ENCODE measurements at regions not wholly inside any gene's neighbourhood (a gene's known extent, or its start where the extent isn't known, plus 50 kb on each side); places are given as distances from the start of the nearest gene placed in this dataset.
"Not testable (repeated sequence)": the region's sequence is repeated elsewhere in the genome, so short reads cannot be mapped to it uniquely, and the experiment has no call there.

DNA sequence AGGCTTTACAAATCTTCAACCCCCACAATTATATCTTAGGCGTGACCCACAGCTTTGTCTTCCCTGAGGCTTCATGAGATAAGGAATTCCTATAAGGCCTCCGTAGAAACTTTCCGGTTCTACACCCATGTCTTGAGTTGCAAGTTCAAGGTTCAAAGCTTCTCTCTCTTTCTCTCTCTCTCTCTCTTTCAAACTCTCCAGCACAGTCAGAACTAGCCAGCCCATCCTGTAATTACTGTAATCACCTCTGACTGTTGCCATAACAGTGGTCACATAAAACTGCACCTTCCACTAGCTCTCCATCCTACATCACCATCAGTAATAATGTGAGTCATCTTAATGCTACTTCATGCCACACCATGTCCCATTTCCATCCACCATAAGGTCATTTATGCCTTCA lies 90.0 kb upstream of the NFASC start:
- in situ Hi-C loops (cut with HindIII; ENCODE audit: low sequenced_read_pairs): no loop called here

DNA sequence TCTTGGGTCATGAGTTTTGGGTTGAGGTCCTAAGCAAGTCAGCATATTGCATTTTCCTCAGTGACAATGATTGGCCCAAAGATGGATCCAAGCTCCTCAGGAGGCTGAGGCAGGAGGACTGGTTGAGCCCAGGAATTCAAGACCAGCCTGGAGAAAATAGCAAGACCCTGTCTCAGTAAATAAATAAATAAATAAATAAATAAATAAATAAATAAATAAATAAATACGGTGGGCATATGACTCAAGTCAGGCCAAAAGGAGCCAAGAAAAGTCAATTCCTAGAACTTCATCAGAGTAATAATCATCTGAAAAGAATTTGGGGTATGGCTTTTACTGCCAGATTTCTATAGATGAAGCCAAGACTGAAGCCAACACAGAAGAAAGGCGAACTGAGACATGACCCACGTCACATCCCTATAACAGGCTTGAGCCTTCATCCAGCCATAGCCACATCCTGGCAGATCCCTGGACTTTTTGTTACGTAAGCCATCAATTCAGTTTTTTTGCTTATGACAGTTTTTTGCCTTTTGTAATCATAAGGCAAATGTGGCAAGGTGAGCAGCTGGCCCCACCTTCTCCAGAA lies 88.5 kb upstream of the NFASC start:
- in situ Hi-C loops (cut with HindIII; ENCODE audit: low sequenced_read_pairs): no loop called here

DNA sequence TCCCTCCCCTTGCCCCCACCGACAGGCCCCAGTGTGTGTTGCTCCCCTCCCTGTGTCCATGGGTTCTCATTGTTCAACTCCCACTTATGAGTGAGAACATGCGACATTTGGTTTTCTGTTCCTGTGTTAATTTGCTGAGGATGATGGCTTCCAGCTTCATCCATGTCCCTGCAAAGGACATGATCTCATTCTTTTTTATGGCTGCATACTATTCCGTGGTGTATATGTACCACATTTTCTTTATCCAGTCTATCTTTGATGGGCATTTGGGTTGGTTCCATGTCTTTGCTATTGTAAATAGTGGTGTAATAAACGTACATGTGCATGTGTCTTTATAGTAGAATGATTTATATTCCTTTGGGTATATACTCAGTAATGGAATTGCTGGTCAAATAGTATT lies 85.6 kb upstream of the NFASC start:
- in situ Hi-C loops (cut with HindIII; ENCODE audit: low sequenced_read_pairs): not testable (repeated sequence)

DNA sequence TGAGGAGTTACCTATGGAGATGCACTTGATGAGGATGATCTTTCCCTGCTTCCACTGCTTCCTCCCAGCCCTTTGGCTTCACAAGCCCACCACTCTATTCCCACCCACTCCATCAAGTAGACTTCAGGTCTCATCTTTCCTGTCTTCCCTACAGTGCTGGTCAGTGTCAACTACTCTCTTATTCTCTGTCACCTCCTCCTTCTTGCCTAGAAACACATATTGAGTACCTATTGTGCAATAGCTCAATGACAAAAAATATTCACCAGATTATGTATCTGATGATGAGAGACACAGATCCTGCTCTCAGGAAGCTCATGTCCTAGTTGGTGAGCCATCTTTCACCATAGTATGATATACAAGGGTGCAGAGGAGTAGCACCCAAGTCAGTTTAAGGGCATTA lies 82.2 kb upstream of the NFASC start:
- in situ Hi-C loops (cut with HindIII; ENCODE audit: low sequenced_read_pairs): no loop called here

DNA sequence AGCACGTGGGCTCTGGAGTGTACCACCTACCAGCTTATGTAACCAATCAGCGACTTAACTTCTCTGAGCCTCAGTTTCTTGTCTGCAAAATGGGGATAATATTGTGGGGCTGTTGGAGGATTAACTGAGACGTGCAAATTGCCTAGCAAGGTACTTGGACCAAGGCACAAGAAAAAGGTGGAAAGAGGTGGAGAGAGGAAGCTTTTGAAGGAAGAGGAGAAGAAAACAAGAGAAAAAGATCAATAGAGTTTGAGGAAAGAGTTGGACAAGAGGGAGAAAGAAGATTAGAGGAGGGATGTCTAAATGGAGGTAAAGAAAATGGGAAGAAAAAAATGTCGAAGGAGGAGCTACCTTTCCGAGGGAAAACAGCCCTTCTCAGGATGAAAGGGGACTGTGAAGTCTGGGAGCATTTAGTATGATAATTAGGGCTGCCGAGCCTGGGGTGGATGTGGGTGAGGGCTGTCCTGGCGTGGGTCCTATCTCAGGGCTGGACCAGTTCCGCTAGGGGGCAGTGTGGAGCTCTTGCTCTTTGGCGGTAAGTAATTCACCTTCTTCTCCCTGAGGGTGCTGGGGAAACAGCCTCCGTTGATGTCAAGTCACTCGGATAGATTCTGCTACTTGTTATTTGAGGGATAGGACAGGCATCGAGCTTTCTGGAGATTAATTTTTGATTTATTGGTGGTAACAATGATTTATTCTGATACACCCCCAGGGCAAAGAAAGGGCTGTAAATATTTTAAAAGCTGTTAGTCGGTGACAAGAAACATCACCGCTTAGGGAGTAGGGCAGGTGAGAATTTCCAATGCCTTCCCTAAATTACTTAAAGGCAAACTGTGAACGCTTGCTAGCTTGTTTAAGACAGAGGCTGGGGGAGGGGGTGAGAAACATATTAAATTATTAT lies 79.0 kb upstream of the NFASC start:
- in situ Hi-C loops (cut with HindIII; ENCODE audit: low sequenced_read_pairs): no loop called here

DNA sequence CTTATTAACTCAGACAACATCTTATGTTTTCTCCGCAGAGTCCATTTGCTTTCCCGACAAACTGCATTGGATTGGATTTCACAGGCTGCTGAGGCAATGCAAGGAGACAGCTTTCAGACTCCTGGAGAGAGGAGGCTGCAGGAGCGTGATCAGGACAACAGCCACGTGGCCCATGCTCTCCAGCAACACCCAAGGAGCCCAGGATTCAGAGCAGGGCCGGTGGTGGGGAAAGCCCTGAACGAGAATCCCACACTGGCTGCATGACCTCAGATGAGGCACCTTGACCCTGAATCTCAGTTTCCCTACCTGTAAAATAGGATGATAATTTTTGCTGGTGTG lies 78.3 kb upstream of the NFASC start:
- in situ Hi-C loops (cut with HindIII; ENCODE audit: low sequenced_read_pairs): no loop called here

DNA sequence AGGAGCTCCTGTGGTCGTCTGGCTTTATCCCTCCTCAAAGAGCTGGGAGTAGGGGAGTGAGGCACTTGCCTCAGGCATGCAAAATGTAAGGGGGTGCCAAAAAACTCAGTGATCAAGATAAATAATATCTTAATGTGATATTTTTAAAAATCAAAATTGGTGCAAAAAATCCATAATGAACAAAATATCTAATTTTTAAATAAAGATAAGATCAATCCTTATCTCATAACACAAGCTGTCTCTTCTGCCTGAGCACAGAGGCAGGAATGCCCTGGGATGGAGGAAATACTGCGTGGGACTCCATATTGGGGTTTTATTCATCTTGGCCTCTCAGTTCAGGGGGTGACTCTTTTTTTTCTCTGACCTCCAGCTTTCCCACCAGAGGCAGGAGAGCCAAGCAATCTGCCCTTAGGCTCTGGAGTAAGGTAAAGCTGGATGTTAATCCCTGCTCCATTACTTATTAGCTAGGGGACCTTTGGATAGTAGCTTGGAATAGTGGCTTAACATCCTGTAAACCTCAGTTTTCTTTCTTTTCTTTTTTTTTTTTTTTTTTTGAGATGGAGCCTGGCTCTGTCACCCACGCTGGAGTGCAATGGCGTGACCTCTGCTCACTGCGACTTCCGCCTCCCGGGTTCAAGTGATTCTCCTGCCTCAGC lies 77.3 kb upstream of the NFASC start:
- in situ Hi-C loops (cut with HindIII; ENCODE audit: low sequenced_read_pairs): no loop called here

DNA sequence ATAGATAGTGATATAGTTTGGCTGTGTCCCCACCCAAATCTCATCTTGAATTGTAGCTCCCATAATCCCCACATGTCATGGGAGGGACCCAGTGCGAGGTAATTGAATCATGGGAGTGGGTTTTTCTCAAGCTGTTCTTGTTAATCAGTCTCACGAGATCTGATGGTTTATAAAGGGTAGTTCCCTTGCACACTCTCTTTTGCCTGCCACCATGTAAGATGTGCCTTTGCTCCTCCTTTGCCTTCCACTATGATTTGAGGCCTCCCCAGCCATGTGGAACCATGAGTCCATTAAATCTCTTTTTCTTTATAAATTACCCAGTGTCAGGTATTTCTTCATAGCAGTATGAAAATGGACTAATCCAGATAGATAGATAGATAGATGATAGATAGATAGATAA lies 73.8 kb upstream of the NFASC start:
- in situ Hi-C loops (cut with HindIII; ENCODE audit: low sequenced_read_pairs): not testable (repeated sequence)

DNA sequence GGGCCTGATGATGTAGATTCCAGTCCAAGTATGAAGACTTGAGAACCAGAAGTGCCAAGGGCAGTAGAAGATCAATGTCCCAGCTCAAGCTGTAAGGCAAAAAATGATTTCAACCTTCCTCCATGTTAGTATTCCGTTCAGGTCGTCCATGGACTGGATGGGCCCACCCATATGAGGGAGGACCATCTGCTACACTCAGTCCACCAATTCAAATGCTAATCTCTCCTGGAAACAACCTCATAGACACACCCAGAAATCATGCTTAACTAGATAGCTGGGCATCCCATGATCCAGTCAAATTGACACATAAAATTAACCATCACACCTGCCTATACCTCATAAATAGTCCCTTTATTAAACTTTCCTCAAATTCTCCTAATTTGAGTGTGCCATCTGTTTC lies 73.3 kb upstream of the NFASC start:
- in situ Hi-C loops (cut with HindIII; ENCODE audit: low sequenced_read_pairs): no loop called here

DNA sequence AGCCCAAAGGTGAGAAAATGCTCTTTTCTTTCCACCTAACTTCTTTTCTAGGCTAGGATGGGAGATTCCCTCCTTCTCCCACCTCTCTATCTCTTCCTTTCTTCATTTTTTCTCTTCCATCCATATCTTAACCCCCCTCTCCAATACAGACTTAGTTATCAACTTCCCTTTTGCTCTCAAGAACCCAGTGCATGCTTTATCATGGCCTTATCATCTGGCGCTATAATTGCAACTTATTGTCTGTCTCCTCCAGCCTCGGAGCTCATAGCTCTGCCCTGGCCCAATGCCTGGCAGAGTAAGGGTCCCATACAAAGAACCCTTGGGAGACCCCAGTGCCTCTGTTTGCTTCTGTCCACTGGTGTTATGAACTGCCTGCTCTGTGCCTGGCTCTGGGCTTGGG lies 71.0 kb upstream of the NFASC start:
- in situ Hi-C loops (cut with HindIII; ENCODE audit: low sequenced_read_pairs): loop anchor here (25.0 kb wide), 1 partner anchor 262 kb away; no protein-coding TSS in a partner anchor

DNA sequence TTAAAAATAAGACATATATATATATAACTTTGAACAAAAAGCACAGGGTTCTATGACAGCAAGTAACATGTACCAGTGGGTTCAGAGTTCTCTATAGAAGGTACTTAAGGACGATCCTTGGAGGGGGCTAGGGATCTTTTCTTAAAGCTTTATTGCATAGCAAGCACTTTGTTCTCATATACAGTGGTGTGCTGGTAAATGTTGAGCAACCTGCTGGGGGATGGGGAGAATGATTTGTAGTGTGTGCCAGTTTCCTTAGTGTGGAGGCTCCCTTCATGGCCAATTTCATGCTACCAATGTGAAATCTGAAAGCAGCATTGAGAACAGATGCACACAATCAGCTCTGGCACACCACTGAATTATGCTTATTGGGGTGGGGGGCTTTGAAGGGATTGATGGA lies 69.5 kb upstream of the NFASC start:
- in situ Hi-C loops (cut with HindIII; ENCODE audit: low sequenced_read_pairs): loop anchor here (25.0 kb wide), 1 partner anchor 264 kb away; no protein-coding TSS in a partner anchor

DNA sequence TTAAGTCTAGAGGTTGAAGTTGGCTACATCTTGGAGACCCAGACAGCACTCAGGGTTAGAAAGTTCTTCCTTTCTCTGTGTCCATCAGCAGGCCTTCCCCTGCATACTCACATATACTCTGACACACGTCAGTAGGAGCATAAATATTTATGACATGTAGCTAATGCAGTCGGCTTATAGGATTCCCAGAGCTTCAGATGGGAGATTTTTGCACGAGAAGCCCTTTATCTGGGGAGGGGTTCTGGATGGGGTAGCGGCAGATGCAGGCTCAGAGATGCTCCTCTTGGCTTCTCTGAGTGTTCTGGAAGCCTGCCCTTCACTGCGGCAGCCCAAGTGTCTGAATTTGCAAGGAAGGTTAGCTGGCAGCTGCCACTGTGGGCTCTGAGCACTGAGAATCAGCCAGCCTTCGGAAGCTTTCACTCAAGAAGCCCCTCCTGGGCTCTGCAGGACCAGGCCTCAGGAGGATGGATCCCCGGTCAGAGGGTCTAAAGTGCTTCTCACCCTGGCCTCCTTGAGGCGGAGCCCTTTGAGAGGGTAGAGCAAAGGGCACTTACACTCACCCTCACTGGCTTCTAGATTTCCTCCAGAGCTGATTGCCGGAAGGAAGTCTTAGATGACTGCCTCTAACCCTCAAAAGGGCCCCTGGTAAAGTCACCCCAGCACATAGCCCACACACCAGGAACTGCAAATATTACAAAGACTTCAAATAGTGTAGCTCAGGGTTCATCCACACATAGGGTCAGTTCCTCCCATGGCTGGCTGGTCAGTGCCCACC lies 68.1 kb upstream of the NFASC start:
- in situ Hi-C loops (cut with HindIII; ENCODE audit: low sequenced_read_pairs): loop anchor here (25.0 kb wide), 1 partner anchor 265 kb away; no protein-coding TSS in a partner anchor

DNA sequence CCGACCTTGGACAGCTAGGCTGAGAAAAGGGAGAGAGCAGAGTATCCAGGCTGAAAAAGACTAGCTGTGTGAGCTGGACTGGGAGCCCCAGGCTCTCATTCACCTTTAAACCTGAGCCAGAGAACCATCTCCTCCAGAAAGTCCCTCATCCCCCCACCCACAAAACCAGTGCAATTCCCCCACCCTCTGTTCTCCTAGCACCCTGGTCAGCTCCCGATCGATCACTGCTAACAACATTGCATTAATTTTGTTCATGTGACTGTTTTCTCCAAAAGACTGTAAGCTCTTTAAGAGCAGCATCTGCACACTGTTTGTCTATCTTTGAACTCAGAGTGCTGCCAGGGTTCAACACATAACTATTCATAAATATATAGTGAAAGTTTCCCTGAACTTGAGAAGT lies 67.1 kb upstream of the NFASC start:
- in situ Hi-C loops (cut with HindIII; ENCODE audit: low sequenced_read_pairs): loop anchor here (25.0 kb wide), 1 partner anchor 266 kb away; no protein-coding TSS in a partner anchor

DNA sequence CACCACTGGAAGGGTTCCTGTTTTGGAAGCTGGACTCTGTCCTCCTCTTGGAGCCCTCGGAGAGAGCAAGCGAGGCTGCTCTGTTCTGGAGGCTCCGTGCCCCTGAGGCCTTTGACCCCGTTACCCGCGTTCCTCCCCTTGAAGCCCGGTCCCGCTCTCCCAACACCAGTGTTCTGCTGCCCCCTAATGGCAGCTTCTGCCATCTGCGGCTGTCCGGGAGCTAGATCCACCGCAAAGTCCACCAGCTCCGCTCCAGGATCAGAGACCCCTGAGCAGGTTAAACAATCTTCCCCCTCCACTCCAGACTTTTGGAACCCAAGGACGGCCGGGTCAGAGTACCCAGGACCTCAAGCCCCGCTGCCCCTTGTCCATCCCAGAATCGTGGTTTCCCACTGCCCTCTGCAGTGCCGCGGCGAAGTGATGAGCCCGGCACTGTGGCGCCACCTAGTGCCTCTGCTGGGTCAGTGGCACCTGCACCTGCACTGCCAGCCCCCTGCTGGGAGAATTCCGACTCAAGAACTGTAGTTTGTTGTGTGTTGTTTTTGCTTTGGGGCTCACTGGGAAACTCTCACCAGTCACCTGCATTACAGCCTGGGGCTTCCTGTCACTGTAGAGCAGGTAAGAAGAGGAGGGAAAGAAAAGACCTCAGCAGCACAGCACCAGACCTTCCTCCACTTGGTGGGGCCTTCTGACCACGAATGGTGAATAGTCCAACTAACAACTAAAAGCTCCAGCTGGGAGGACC lies 63.5 kb upstream of the NFASC start:
- in situ Hi-C loops (cut with HindIII; ENCODE audit: low sequenced_read_pairs): loop anchor here (25.0 kb wide), 1 partner anchor 270 kb away; no protein-coding TSS in a partner anchor

DNA sequence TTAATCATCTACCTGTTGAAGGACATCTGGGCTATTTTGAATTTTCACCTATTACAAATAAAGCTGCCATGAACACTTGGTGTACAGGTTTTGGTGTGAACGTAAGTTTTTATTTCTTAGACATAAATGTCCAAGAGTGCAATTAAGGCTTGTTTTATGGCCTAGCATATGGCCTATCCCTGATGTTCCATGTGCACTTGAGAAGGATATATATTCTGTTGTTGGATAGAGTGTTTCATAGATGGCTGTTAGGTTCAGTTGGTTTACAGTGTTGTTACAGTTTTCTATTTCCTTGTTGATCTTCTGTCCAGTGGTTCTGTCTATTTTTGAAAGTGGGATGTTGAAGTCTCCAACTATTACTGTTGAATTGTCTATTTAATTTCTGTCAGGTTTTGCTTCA lies 61.2 kb upstream of the NFASC start:
- in situ Hi-C loops (cut with HindIII; ENCODE audit: low sequenced_read_pairs): loop anchor here (25.0 kb wide), 1 partner anchor 272 kb away; no protein-coding TSS in a partner anchor

DNA sequence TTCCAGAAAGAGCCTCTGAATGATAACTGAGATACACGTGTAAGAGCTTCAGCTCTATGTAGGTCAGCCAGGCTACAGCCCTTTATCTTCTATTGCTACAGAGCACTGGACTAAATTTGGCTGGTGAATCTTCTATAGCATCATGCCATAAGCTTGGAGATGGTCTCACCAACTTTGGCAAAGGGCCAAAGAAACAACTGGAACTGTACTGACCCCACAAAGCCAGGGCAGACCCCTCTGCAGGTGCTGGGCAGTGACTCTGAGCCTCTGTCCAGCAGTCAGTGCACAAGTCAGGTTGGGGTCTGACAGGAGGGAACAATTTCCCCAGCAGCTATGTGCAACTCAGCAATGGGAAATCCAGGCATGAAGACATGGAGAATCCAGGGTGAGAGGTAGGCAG lies 57.8 kb upstream of the NFASC start:
- in situ Hi-C loops (cut with HindIII; ENCODE audit: low sequenced_read_pairs): loop anchor here (25.0 kb wide), 1 partner anchor 276 kb away; no protein-coding TSS in a partner anchor

DNA sequence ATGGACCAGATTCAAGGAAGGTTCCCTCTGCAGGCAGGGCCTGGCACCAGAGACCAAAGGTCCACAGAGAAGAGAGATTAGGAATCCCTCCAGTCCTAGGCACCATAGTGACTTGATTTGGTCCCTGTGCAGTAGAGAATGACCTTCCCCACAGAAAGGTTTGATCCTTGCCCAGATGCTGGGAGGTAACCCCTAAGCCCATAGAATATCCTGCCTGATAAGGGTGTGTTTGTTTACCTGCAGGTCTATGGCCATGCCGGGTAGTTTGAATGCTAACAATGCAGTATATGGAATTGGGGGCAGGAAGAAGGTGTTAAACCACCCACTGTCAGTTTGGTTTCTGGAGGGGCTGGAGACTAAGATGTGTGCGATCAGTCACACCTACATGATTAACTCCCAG lies 57.1 kb upstream of the NFASC start:
- in situ Hi-C loops (cut with HindIII; ENCODE audit: low sequenced_read_pairs): loop anchor here (25.0 kb wide), 1 partner anchor 276 kb away; no protein-coding TSS in a partner anchor

DNA sequence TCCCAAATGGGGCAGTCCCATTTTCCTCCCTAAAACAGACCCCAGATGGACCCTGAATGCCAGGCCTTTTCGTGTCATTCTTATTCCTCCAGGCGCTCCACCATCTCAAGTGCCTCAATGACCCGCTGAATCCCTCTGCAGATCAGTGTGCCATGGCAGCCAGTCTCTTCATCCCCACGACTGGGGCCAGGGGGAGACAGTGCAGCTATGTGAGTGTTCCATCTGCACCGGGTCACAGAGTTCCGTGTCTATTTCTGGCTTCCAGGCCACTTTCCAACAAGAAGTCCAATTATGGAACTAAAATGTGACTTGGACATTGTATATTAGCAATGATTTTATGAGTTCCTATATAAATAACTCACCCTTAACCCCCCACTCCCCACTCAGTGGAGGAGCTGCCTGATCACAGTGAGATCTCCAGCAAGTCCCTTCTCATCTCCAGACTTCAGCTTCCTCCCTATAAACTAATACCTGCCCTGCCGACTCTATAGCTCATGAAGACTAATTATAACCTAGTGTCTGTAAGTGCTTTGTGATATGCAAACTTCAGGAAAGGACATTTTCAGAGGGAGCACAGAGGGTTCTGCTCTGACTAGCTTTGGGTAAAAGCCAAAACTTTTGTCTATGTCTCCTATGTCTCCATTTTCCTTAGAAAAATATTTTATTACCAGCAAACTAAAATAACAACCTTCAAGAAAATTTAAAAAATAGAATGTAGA lies 56.3 kb upstream of the NFASC start:
- in situ Hi-C loops (cut with HindIII; ENCODE audit: low sequenced_read_pairs): loop anchor here (25.0 kb wide), 1 partner anchor 277 kb away; no protein-coding TSS in a partner anchor

DNA sequence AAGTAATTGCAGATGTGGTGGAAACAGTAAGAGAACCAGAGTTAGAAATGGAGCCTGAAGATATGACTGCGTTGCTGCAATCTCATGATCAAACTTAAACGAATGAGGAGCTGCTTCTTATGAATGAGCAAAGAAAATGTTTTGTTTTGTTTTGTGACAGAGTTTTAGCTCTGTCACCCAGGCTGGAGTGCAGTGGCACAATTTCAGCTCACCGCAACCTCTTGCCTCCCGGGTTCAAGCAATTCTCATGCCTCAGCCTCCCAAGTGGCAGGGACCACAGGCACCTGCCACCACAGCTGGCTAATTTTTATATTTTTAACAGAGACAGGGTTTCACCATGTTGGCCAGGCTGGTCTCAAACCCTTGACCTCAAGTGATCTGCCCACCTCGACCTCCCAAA lies 53.3 kb upstream of the NFASC start:
- in situ Hi-C loops (cut with HindIII; ENCODE audit: low sequenced_read_pairs): loop anchor here (25.0 kb wide), 1 partner anchor 280 kb away; no protein-coding TSS in a partner anchor

Data from DLD1 (cell line).